GM18507 (cell line): ENCODE measurements at regions not wholly inside any gene's neighbourhood (a gene's known extent, or its start where the extent isn't known, plus 50 kb on each side); places are given as distances from the start of the nearest gene placed in this dataset.

Source experiments
- DNase-seq: peaks from one replicate; pipeline ENCODE4 v3.0.0; 2011; ENCODE audit warnings: low read depth; ENCODE audit not compliant: insufficient read length; ENCODE audit errors: extremely low spot score
- FAIRE-seq: peaks from 2 replicates; lab custom pipeline; 2011; peaks lifted over from hg19 to GRCh38; lab: Jason Lieb, UNC

DNA sequence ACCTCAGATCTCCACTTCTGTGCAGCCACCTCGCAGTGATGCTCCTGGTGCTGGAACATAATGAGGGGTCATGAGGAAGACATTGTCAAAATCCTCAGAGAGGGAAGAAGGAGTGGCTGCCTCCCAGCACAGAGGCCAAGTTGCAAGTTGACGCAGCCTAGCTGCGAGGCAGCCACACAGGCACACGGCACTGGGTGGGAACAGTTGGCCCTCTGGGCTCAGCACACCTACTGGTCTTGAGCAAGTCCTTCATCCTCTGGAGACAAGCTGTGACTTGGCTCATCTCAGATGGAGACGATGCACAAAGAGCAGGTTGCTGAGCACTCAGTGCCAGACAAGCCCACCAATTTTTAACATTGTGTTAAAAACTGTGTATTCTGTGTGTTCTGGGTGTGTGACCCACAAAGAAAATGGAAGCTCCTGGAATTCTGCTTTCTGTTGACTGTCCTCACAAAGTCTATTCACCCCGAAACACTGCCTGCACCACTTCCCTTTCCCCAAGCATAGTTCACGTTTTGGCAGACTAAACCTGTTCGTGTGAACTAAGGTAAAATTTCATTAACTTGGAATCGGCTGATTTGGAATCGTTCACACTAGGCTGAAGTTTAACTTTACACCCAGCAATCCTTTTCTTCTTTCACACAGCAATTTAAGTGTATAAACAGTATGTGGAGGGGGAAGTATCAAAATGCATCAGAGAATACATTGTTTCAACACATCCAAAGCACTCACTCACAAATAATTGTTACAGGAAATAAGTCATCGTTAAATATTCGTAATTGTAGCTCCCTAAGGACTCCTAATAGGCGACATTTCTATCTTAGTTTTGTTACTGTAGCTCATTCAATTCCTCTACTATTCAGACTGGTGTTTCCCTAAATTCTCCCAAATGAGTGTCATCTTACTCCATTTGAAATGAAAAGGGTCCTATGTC lies 266.6 kb upstream of the ID2 start:
- FAIRE-seq, result no peak
- no peak for DNase-seq

GRCh38 chr2:8416001-8416571 lies 265.8 kb upstream of the ID2 start:
- no peak for DNase-seq
- FAIRE-seq, result no peak

DNA sequence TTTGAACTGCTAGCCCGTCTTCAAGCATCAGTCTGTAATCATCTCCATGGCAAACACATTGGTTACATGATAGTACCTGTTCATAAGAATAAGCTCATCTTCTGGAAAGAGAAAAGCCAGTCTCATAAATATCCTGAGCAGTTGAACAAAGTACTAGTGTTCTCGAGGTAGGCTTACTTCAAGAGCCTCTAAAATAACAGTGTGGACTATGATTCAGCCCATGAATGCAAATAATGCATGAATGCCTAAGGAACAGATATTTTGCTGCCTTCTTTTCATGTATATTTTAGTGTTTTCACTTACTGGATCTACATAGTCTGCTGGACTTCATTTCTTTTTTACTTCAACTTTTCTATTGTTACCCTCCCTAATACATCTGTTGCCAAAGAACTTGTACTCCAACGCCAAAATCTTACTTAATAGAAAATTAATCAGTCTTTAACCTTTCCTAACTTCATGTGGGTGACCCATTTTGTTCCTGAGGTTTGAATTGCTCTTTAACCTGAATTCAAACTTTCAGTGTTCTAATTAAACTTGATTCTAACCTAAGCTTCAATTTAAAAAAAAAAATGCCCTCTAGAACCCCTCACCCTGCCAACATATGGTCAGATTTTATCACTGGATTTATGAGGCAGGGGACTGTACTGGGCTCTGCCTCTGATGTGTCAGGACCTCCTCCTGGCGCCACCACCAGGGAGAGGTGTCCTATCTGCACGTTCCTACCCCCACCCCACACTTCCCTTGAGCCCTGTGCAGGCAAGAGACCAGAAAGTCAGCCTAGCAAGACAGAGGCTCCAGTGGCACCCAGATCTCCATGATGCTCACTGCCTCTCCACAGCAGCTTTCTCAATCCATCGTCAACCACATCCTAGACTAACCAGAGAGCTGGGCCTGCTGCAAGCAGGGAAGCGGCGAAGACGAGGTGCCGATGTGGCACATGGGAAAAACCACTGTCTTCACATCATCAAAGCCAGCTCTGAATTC lies 264.7 kb upstream of the ID2 start:
- no peak for FAIRE-seq
- no peak for DNase-seq

GRCh38 chr2:8418721-8419120 lies 263.1 kb upstream of the ID2 start:
- DNase-seq, result no peak
- FAIRE-seq, result no peak

GRCh38 chr2:8421658-8422449 lies 260.0 kb upstream of the ID2 start:
- DNase-seq, result peak; percentile 30
- peak; percentile 95 for FAIRE-seq

DNA sequence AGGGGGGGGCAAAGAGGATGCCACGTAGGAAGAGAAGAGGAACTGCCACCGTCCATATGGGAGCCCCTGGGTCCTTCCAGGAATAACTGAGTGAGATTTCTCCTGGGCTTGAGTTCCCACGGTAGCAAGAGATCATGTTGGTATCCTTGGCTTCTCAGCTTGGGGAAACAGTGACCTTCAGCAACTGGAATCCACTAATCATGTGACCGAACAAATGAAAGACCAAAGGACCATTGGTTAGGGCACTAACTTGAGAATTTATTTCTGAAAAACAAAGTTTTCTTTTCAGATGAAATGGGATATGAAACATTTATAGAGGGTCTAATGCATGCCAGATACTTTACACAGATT lies 259.4 kb upstream of the ID2 start:
- no peak for FAIRE-seq
- no peak for DNase-seq

- DNase-seq, result no peak
- FAIRE-seq, result peak; percentile 67
These were observed 256.6 kb upstream of the ID2 start for GRCh38 chr2:8424997-8425900.

GRCh38 chr2:8426550-8426949 lies 255.3 kb upstream of the ID2 start:
- DNase-seq (no peak), FAIRE-seq (no peak)

- FAIRE-seq, result no peak
- no peak for DNase-seq
These were observed 254.6 kb upstream of the ID2 start for GRCh38 chr2:8427211-8427610.

DNA sequence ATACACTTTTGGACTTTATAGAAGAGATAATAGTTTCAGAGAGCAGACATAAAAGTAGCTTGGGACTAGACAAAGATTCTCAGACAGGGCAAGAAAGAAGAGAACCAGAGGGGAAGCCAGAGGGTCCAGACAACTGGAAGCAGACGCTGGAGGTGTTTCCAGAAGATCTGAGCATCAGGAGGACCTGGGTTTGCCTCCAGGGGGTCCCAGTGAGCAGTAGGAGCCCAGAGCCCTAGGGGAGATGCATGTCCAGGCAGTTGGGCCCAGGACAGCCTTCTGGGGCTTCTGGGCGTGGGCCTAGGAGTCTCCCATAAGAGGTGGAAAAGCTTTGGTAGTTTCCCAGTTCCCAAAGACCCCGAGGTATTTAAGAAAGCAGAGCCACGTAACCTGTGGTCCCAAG lies 251.2 kb upstream of the ID2 start:
- no peak for FAIRE-seq
- DNase-seq, result no peak

- FAIRE-seq (no peak), DNase-seq (no peak)
These were observed 250.3 kb upstream of the ID2 start for GRCh38 chr2:8431446-8432125.

GRCh38 chr2:8432706-8433336 lies 249.0 kb upstream of the ID2 start:
- FAIRE-seq, result no peak

DNA sequence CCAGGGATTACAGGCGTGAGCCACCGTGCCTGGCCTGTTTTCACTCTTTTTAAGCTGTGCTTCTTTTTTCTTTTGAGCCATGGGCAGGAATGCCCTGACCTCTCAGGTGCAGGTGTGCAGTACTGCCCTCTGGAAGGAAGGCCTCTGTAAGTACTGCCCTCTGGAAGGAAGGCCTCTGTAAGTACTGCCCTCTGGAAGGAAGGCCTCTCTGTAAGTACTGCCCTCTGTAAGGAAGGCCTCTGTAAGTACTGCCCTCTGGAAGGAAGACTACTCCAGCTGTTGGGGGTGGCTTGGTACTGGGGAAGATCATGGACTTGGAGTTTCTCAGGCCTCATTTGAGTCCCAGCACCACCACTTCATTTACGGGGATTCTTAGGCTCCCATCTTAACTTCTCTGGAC lies 248.5 kb upstream of the ID2 start:
- FAIRE-seq (no peak), DNase-seq (no peak)

More at GRCh38 chr2:8432706-8433336, 249.0 kb upstream of the ID2 start:
- DNase-seq, result no peak

DNA sequence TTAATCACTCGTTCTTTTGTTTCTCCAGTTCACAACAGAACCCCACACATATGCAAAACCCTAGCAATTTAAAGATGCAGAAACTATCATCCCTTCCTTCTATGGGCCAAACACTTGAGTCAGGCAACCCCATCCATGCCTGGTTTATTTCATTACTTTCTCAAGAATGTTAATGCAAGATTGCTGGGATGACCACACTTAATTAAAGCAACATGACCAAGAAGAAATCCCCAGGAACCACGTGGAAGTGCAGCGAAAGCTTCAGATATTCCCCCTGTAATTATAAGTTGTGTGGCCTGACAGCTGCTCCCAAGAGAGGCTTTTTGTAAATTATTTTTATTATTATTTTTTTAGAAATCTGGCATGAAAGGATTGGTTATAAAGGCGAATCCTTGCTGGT lies 246.2 kb upstream of the ID2 start:
- DNase-seq (no peak), FAIRE-seq (no peak)

DNA sequence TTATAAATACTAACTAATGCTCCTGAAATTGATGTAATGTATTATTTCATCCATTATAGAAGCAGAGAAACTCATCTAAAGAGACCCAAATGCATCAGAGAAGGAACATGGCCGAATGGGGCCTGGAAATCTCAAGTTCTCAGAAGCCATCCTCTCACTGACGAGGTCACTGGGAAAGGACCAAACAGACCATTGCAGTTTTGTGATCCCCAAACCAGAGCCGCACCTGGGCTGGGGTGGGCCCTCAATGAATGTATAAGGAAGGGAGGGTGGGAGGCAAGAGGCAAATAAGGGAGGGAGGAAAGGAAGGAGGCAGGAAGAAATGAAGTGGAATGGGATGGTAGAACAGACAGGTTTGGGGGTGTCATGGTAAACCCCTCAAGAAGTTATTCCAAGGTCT lies 245.3 kb upstream of the ID2 start:
- FAIRE-seq (no peak), DNase-seq (no peak)

DNA sequence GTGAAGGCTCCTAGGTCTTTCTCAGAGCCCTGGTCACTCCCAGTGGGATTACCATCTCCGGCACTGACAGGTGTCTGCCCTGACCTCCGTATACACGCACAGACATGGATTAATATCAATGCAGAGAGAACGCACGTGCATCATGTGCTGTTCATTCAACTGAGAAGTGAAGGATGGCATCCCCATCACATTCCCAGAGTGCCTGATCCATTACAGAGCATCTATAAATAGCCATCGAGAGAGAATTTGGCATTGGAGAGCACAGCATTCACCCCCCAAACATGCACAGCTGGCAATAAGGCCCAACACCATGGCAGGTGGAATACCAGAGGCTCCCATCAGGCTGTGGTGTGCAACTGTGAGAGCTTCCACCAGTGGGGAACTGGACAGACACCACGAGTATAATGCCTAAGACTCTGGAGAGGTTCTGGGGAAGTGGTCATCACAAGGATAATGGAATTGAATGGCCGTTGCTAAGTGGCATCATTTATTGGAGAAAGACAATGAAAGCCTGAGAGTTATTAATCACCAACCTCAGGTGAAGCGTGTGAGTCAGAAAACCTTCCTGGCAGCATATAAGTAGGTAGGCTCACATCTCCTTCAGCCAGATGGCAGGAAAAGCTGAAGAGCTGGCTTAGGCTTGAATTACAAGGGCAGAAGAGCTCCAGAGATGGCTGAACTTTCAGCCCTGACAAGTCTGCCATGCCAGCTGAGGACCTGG lies 244.5 kb upstream of the ID2 start:
- DNase-seq (no peak), FAIRE-seq (no peak)

DNA sequence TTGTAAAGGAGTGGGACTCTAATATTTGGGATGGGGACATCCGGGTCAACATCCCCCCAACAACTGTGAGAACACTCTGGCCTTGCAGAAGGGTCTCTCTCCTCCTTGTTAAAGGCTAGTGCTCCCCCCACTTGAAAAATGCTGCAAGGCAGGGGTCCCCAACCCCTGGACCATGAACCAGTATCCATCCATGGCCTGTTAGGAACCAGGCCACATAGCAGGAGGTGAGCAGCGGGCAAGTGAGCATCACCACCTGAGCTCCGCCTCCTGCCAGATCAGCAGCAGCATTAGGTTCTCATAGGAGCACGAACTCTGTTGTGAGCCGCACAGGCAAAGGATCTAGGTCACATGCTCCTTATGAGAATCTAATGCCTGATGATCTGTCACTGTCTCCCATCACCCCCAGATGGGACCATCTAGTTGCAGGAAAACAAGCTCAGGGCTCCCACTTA lies 243.9 kb upstream of the ID2 start:
- DNase-seq (no peak), FAIRE-seq (no peak)
